Astrocyte (in vitro differentiated cells and primary cell): ENCODE measurements at regions not wholly inside any gene's neighbourhood (a gene's known extent, or its start where the extent isn't known, plus 50 kb on each side); places are given as distances from the start of the nearest gene placed in this dataset.

Experiments
- DNase-seq: peaks from one replicate; pipeline ENCODE4 v3.0.0-alpha.2; 2010; ENCODE audit warnings: low read depth
- FAIRE-seq: peaks from 2 replicates; lab custom pipeline; 2011; peaks lifted over from hg19 to GRCh38; lab: Jason Lieb, UNC
- H2AFZ ChIP-seq: 2 replicates; pipeline ENCODE4 v1.6.0; 2012; ENCODE audit warnings: low read depth, low read length, inconsistent platforms
- H3K27ac ChIP-seq: 2 replicates; pipeline ENCODE4 v1.5.1; 2011; ENCODE audit warnings: low read depth, low read length, inconsistent platforms
- H3K27me3 ChIP-seq: 2 replicates; pipeline ENCODE4 v1.6.0; 2011; ENCODE audit warnings: low read length, inconsistent platforms; ENCODE audit not compliant: insufficient read depth
- H3K36me3 ChIP-seq: 2 replicates; pipeline ENCODE4 v1.5.1; 2011; ENCODE audit warnings: low read length, inconsistent platforms; ENCODE audit not compliant: insufficient read depth
- H3K4me1 ChIP-seq: 2 replicates; pipeline ENCODE4 v1.5.1; 2011; ENCODE audit warnings: low read length, inconsistent platforms; ENCODE audit not compliant: insufficient read depth
- H3K4me2 ChIP-seq: 2 replicates; pipeline ENCODE4 v1.6.0; 2012; ENCODE audit warnings: low read length, inconsistent platforms
- H3K4me3 ChIP-seq: 2 replicates; pipeline ENCODE4 v1.5.1; 2011; ENCODE audit warnings: low read depth, mild to moderate bottlenecking, low read length, inconsistent platforms; ENCODE audit not compliant: insufficient read depth
- H3K79me2 ChIP-seq: 2 replicates; pipeline ENCODE4 v1.6.0; 2012; ENCODE audit warnings: mild to moderate bottlenecking, low read length, inconsistent platforms; ENCODE audit not compliant: insufficient read depth
- H3K9ac ChIP-seq: 2 replicates; pipeline ENCODE4 v1.6.0; 2012; ENCODE audit warnings: mild to moderate bottlenecking, low read length, inconsistent platforms
- H3K9me3 ChIP-seq: 2 replicates; pipeline ENCODE4 v1.5.1; 2012; ENCODE audit warnings: low read depth, mild to moderate bottlenecking, low read length, inconsistent platforms; ENCODE audit not compliant: insufficient read depth
- H4K20me1 ChIP-seq: 2 replicates; pipeline ENCODE4 v1.6.0; 2012; ENCODE audit warnings: low read length, inconsistent platforms; ENCODE audit not compliant: insufficient read depth
- H3K27ac Mint-ChIP-seq: one replicate; pipeline ENCODE4 v1.8.0; 2021; ENCODE audit warnings: mild to moderate bottlenecking, mixed read lengths; ENCODE audit not compliant: unreplicated experiment
- H3K27me3 Mint-ChIP-seq: one replicate; pipeline ENCODE4 v1.8.0; 2021; ENCODE audit warnings: low read depth, mixed read lengths; ENCODE audit not compliant: unreplicated experiment
- H3K36me3 Mint-ChIP-seq: one replicate; pipeline ENCODE4 v1.8.0; 2021; ENCODE audit warnings: low read depth, mixed read lengths; ENCODE audit not compliant: unreplicated experiment
- H3K4me1 Mint-ChIP-seq: one replicate; pipeline ENCODE4 v1.8.0; 2021; ENCODE audit warnings: low read depth, mixed read lengths; ENCODE audit not compliant: unreplicated experiment
- H3K4me3 Mint-ChIP-seq: one replicate; pipeline ENCODE4 v1.8.0; 2021; ENCODE audit warnings: mild to moderate bottlenecking, moderate library complexity, mixed read lengths; ENCODE audit not compliant: unreplicated experiment
- H3K9me3 Mint-ChIP-seq: one replicate; pipeline ENCODE4 v1.8.0; 2021; ENCODE audit warnings: mild to moderate bottlenecking, mixed read lengths; ENCODE audit not compliant: unreplicated experiment
- EZH2 ChIP-seq: IDR thresholded peaks from 2 replicates; pipeline ENCODE4 v1.6.1; 2012; ENCODE audit warnings: mild to moderate bottlenecking, low read length, inconsistent platforms; ENCODE audit not compliant: insufficient read depth
- TF ChIP-seq, protein P1 (sequence below): IDR thresholded peaks from 2 replicates; pipeline ENCODE4 v1.5.1; 2011; ENCODE audit warnings: low read depth, mild to moderate bottlenecking, inconsistent platforms, low read length, moderate library complexity; ENCODE audit not compliant: insufficient read depth

DNA sequence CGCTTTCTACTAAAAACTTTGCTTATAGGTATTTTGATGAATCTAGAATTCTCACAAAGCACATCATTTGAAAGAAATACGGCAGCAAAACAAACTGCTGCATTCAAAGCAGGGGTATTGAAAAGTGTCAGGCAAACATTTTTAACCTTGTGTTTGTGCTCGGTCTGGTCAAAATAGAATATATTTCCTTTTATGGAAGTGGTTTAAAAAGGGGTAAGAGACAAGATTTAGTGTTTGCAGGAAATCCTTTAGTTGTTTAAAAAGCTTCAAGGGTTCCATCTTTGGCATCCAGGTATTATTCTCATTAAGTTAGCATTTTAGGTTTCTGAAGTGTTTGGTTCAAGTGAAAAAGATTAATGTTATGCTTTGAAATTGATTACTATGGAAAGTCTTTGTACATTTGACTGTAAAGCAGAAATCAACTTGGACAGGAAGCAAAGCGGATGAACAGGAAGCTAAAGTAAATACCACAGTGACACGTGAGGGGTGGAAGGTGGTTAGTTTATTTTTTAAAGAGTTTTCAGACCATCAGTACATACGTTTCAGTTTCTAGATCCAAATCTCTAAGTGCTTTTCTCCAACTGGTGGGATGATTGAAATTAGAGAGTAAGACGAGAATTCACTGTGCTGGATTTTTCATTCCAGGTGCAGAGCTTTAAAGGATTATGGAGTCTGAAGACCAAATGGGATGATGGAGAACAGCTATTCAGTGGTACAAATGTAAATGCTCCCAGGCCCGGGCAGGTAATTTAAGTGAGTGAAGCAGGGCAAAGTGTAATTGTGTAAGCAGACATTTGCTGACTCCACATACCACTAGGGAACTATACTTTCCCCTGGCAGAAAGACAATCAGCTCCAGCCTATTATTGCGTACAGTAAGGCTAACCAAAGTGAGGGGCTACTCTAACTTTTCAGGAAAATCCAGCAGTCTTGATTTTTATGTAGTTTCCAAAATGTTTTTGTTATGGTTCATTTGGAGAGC lies 341.8 kb upstream of the TBL1XR1 start:
- H2AFZ ChIP-seq: no peak overlapping the region
- TF ChIP-seq, protein P1, sequence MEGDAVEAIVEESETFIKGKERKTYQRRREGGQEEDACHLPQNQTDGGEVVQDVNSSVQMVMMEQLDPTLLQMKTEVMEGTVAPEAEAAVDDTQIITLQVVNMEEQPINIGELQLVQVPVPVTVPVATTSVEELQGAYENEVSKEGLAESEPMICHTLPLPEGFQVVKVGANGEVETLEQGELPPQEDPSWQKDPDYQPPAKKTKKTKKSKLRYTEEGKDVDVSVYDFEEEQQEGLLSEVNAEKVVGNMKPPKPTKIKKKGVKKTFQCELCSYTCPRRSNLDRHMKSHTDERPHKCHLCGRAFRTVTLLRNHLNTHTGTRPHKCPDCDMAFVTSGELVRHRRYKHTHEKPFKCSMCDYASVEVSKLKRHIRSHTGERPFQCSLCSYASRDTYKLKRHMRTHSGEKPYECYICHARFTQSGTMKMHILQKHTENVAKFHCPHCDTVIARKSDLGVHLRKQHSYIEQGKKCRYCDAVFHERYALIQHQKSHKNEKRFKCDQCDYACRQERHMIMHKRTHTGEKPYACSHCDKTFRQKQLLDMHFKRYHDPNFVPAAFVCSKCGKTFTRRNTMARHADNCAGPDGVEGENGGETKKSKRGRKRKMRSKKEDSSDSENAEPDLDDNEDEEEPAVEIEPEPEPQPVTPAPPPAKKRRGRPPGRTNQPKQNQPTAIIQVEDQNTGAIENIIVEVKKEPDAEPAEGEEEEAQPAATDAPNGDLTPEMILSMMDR: no peak
- TF ChIP-seq EZH2: no peak
- FAIRE-seq: no peak

GRCh38 chr3:177541541-177541940 lies 344.3 kb upstream of the TBL1XR1 start:
- DNase-seq (no peak), FAIRE-seq (no peak)
- Histone ChIP-seq H4K20me1 (no peaks in the 10 kb centered on the region), H2AFZ (no peak overlapping the region), H3K4me3 (no peak overlapping the region), H3K36me3 (no peaks in the 10 kb centered on the region), H3K4me2 (no peak overlapping the region), H3K27ac (no peak overlapping the region), H3K9ac (no peak overlapping the region), H3K4me1 (peaks cover 21% of the 10 kb centered on the region), H3K27me3 (no peaks in the 10 kb centered on the region), H3K79me2 (no peaks in the 10 kb centered on the region), H3K9me3 (no peaks in the 10 kb centered on the region)
- Mint-ChIP-seq H3K36me3 (no peaks in the 10 kb centered on the region), H3K27me3 (no peaks in the 10 kb centered on the region), H3K4me1 (peaks cover 12% of the 10 kb centered on the region), H3K4me3 (no peak overlapping the region), H3K9me3 (no peaks in the 10 kb centered on the region), H3K27ac (no peak overlapping the region)
- TF ChIP-seq, protein P1: no peak
- TF ChIP-seq EZH2: no peak

More for the DNA sequence above, 341.8 kb upstream of the TBL1XR1 start:
- Histone ChIP-seq H3K9ac (no peak overlapping the region), H4K20me1 (no peaks in the 10 kb centered on the region), H3K27ac (no peak overlapping the region), H3K79me2 (no peaks in the 10 kb centered on the region), H3K27me3 (no peaks in the 10 kb centered on the region), H3K4me1 (peaks cover 21% of the 10 kb centered on the region), H3K4me2 (no peak overlapping the region), H3K4me3 (no peak overlapping the region), H3K9me3 (no peaks in the 10 kb centered on the region), H3K36me3 (no peaks in the 10 kb centered on the region)
- H3K36me3 Mint-ChIP-seq: no peaks in the 10 kb centered on the region
- no peak overlapping the region for H3K27ac Mint-ChIP-seq
- H3K27me3 Mint-ChIP-seq: no peaks in the 10 kb centered on the region
- peaks cover 5% of the 10 kb centered on the region for H3K9me3 Mint-ChIP-seq
- H3K4me1 Mint-ChIP-seq: peaks cover 12% of the 10 kb centered on the region
- H3K4me3 Mint-ChIP-seq: no peak overlapping the region
- no peak for DNase-seq

- no peak overlapping the region for H2AFZ ChIP-seq
- no peaks in the 10 kb centered on the region for H3K79me2 ChIP-seq
- H3K27ac ChIP-seq: no peak overlapping the region
- no peaks in the 10 kb centered on the region for H3K4me1 ChIP-seq
- no peak overlapping the region for H3K4me2 ChIP-seq
- H3K4me1 Mint-ChIP-seq: no peaks in the 10 kb centered on the region
- no peaks in the 10 kb centered on the region for H3K27me3 Mint-ChIP-seq
- no peaks in the 10 kb centered on the region for H3K9me3 Mint-ChIP-seq
- H3K36me3 ChIP-seq: no peaks in the 10 kb centered on the region
- no peak overlapping the region for H3K4me3 ChIP-seq
- no peaks in the 10 kb centered on the region for H3K9me3 ChIP-seq
- DNase-seq: no peak
- H3K27ac Mint-ChIP-seq: no peak overlapping the region
- no peak for TF ChIP-seq EZH2
- TF ChIP-seq, protein P1: no peak
- no peaks in the 10 kb centered on the region for H3K27me3 ChIP-seq
- no peak for FAIRE-seq
- H3K36me3 Mint-ChIP-seq: no peaks in the 10 kb centered on the region
- H3K4me3 Mint-ChIP-seq: no peak overlapping the region
- no peaks in the 10 kb centered on the region for H4K20me1 ChIP-seq
- no peak overlapping the region for H3K9ac ChIP-seq
These were observed 348.7 kb upstream of the TBL1XR1 start for GRCh38 chr3:177545964-177546363.
